Kidney (tissue), 13 donors: ENCODE measurements at regions not wholly inside any gene's neighbourhood (a gene's known extent, or its start where the extent isn't known, plus 50 kb on each side); places are given as distances from the start of the nearest gene placed in this dataset.

ENCODE experiments used
- DNase-seq, 5 donors: peaks; one replicate each; pipeline ENCODE4 v3.0.0-alpha.2; 2013 to 2020
- FAIRE-seq: peaks from 2 replicates; lab custom pipeline; 2012; peaks lifted over from hg19 to GRCh38; lab: Jason Lieb, UNC
- H3K27ac ChIP-seq, 2 donors: one replicate each; pipeline ENCODE4 v1.7.0; 2013; ENCODE audit warnings: low read depth in 2 of 2, low read length in 2 of 2, inconsistent platforms in 1 of 2
- H3K27me3 ChIP-seq: one replicate; pipeline ENCODE4 v1.7.1; 2013; ENCODE audit warnings: low read length, inconsistent platforms; ENCODE audit not compliant: control insufficient read depth, insufficient read depth
- H3K36me3 ChIP-seq, 3 donors: one replicate each; pipeline versions ENCODE4 v1.7.0 to v1.7.1; 2013; ENCODE audit warnings: low read length in 3 of 3, control low read depth in 1 of 3, inconsistent platforms in 1 of 3; ENCODE audit not compliant: insufficient read depth in 3 of 3, control insufficient read depth in 2 of 3
- H3K4me1 ChIP-seq, 3 donors: one replicate each; pipeline versions ENCODE4 v1.7.0 to v1.7.1; 2013; ENCODE audit warnings: low read length in 3 of 3, inconsistent platforms in 1 of 3, low read depth in 1 of 3; ENCODE audit not compliant: control insufficient read depth in 2 of 3, insufficient read depth in 2 of 3
- H3K4me3 ChIP-seq, 3 donors: one replicate each; pipeline versions ENCODE4 v1.7.0 to v1.8.1; 2013; ENCODE audit warnings: low read length in 3 of 3, control low read depth in 1 of 3, inconsistent platforms in 1 of 3
- H3K9ac ChIP-seq, 3 donors: one replicate each; pipeline versions ENCODE4 v1.7.0 to v1.7.1; 2013; ENCODE audit warnings: low read length in 3 of 3, control low read depth in 1 of 3, inconsistent platforms in 1 of 3
- H3K9me3 ChIP-seq, 3 donors: one replicate each; pipeline versions ENCODE4 v1.7.0 to v1.7.1; 2013; ENCODE audit warnings: low read length in 3 of 3, control low read depth in 1 of 3, inconsistent platforms in 1 of 3; ENCODE audit not compliant: control insufficient read depth in 2 of 3, insufficient read depth in 1 of 3
- CTCF ChIP-seq: IDR thresholded peaks from 3 replicates; pipeline ENCODE4 v1.5.1; 2012; ENCODE audit warnings: mild to moderate bottlenecking, moderate library complexity, borderline replicate concordance; ENCODE audit not compliant: insufficient read depth; ENCODE audit errors: extremely low read depth
- intact Hi-C: fragments of 100-400 bp; cut with DNase I; formaldehyde crosslinking; loops from one replicate; pipeline ENCODE4 v1.11.1; 2022
- donor health status: control.
- donor health status: control.
- donor health status: control.
- donor health status: control.
- donor health status: control.
- donor health status: DM: yes; HTN: yes; CAD: no.
- donor health status: Normal renal cell carcinoma (clear cell type).

GRCh38 chr15:85847031-85847430 is 52.3 kb upstream of the KLHL25 start:
- FAIRE-seq: no peak
- TF ChIP-seq CTCF: no peak

GRCh38 chr15:85849946-85850345 is 55.2 kb upstream of the KLHL25 start:
- no peak overlapping the region for H3K27ac ChIP-seq
- FAIRE-seq (no peak), DNase-seq (no peak)
- intact Hi-C loops: no loop called here
- H3K36me3 ChIP-seq: no peaks in the 10 kb centered on the region
- H3K4me3 ChIP-seq: no peak overlapping the region
- no peaks in the 10 kb centered on the region for H3K27me3 ChIP-seq
- no peak overlapping the region for H3K9ac ChIP-seq
- no peaks in the 10 kb centered on the region for H3K9me3 ChIP-seq
- no peaks in the 10 kb centered on the region for H3K4me1 ChIP-seq
- TF ChIP-seq CTCF: no peak

More at GRCh38 chr15:85847031-85847430, 52.3 kb upstream of the KLHL25 start:
- no peak overlapping the region for H3K9ac ChIP-seq
- no peak overlapping the region for H3K27ac ChIP-seq
- H3K36me3 ChIP-seq: no peaks in the 10 kb centered on the region
- no peaks in the 10 kb centered on the region for H3K4me1 ChIP-seq
- H3K4me3 ChIP-seq: no peak overlapping the region
- intact Hi-C loops: no loop called here
- no peaks in the 10 kb centered on the region for H3K9me3 ChIP-seq
- H3K27me3 ChIP-seq: no peaks in the 10 kb centered on the region
- DNase-seq: no peak

- H3K9me3 ChIP-seq: no peaks in the 10 kb centered on the region
- no peak overlapping the region for H3K27ac ChIP-seq
- intact Hi-C loops: no loop called here
- no peaks in the 10 kb centered on the region for H3K27me3 ChIP-seq
- no peaks in the 10 kb centered on the region for H3K4me1 ChIP-seq
- no peak overlapping the region for H3K4me3 ChIP-seq
- DNase-seq (no peak), FAIRE-seq (no peak)
- H3K36me3 ChIP-seq: no peaks in the 10 kb centered on the region
- no peak overlapping the region for H3K9ac ChIP-seq
- no peak for TF ChIP-seq CTCF
These were observed 58.2 kb upstream of the KLHL25 start for GRCh38 chr15:85852969-85853368.
